PFSK-1 (cell line): ENCODE measurements at regions not wholly inside any gene's neighbourhood (a gene's known extent, or its start where the extent isn't known, plus 50 kb on each side); places are given as distances from the start of the nearest gene placed in this dataset.

Experiments
- FOXP2 ChIP-seq: optimal IDR thresholded peaks from 2 replicates; pipeline ENCODE3; 2011; ENCODE audit warnings: borderline replicate concordance, control low read depth, inconsistent platforms; ENCODE audit not compliant: insufficient read depth; ENCODE audit errors: extremely low read length, extremely low read depth
- POLR2AphosphoS5 ChIP-seq: IDR thresholded peaks from 2 replicates; pipeline ENCODE4 v1.6.1; 2012; ENCODE audit warnings: low read depth, mild to moderate bottlenecking, control low read depth, low read length, moderate library complexity
- REST ChIP-seq, 2 experiments: IDR thresholded peaks; 2 replicates each; pipeline versions ENCODE4 v1.6.1 to v1.8.0; 2011 to 2012; ENCODE audit warnings: low read depth in 2 of 2, low read length in 2 of 2, control low read depth in 1 of 2, inconsistent platforms in 1 of 2, mild to moderate bottlenecking in 1 of 2, moderate library complexity in 1 of 2; ENCODE audit not compliant: insufficient read depth in 1 of 2
- SIN3A ChIP-seq: IDR thresholded peaks from 2 replicates; pipeline ENCODE4 v1.6.1; 2012; ENCODE audit warnings: mild to moderate bottlenecking, low read length, moderate library complexity, borderline replicate concordance; ENCODE audit not compliant: insufficient read depth
- TAF1 ChIP-seq: IDR thresholded peaks from 2 replicates; pipeline ENCODE4 v1.6.1; 2012; ENCODE audit warnings: low read length, control low read depth, borderline replicate concordance; ENCODE audit not compliant: insufficient read depth

DNA sequence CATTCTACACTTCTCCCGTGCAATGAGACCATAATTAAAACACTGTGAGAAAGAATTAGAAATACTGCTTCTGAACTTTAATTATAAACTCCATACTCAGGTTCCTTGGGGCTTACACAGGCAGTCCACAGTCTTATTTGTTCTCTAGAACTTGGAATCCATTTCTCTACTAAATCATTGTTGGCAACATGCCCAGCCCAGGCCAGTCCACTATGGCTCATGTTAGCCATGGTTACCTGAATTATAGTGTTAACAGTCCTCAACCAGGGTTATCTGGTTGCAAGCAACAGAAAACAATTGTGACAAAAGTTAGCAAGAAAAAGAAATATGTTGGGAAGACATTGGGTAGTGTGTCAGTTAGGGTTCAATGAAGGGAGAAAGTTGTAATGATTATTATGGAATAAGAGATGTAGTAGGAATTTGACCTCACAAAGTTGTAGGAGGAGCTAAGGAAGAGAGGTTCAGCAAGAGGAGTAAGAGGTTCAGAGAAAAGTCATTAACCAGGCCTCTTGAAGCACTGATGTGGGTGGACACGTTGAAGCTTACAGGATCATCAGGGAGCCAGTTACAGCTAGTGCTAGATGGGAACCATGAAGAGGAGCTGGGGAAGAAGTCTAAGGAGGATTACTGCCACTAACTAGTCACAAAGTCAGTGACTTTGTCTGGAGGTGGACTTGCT, 120.2 kb upstream of the ADRA1D start:
- TF ChIP-seq SIN3A: no peak
- no peak for TF ChIP-seq REST (IDR thresholded peaks at IDR 0.05; ENCODE audit: insufficient read depth in 1 of 2, low read depth in 2 of 2, low read length in 2 of 2)
- no peak for TF ChIP-seq TAF1
- no peak for TF ChIP-seq POLR2AphosphoS5
- no peak for TF ChIP-seq FOXP2

DNA sequence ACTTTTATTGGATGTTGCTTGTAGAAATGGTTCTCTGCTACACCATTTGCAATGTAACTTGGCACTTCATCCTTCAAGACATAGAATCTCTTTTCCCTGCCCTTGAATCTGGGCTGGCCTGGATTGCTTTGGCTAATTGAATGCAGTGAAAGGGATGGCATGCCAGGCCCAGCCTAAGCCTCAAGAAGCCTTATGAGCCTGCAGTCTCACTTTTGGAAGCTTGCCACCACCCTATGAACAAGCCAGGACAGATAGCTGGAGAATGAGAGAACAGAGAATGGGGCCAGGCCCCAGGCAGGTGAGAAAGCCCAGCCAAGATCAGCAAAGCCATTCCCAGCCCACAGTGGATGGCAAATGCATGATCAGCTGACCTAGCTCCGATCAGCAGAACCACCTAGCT, 117.0 kb upstream of the ADRA1D start:
- no peak for TF ChIP-seq REST (IDR thresholded peaks at IDR 0.05; ENCODE audit: insufficient read depth in 1 of 2, low read depth in 2 of 2, low read length in 2 of 2)
- TF ChIP-seq SIN3A: no peak
- TF ChIP-seq TAF1: no peak
- no peak for TF ChIP-seq FOXP2
- TF ChIP-seq POLR2AphosphoS5: no peak

- TF ChIP-seq POLR2AphosphoS5: no peak
- TF ChIP-seq SIN3A: no peak
- TF ChIP-seq REST (IDR thresholded peaks at IDR 0.05; ENCODE audit: insufficient read depth in 1 of 2, low read depth in 2 of 2, low read length in 2 of 2): no peak
- no peak for TF ChIP-seq TAF1
- TF ChIP-seq FOXP2: no peak
Measured at GRCh38 chr20:4358552-4358951, 109.5 kb upstream of the ADRA1D start.

DNA sequence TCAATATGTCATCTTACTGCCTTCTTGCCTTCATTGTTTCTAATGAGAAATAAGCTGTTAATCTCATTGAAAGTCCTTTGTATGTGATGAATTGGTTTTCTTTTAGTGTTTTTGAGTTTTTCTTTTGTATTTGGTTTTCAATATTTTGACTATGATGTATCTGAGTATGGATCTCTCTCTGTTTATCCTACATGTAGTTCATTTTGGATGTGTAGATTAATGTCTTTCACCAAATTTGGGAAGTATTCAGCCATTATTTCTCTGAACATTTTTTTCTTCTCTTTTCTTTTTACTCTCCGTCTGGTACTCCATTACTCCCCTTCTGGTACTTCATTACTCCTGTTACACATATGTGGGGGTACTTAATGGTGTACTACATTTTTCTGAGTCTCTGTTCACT, 103.3 kb upstream of the ADRA1D start:
- TF ChIP-seq REST (IDR thresholded peaks at IDR 0.05; ENCODE audit: insufficient read depth in 1 of 2, low read depth in 2 of 2, low read length in 2 of 2) (no peak), TAF1 (no peak), SIN3A (no peak), FOXP2 (no peak), POLR2AphosphoS5 (no peak)

GRCh38 chr20:4350096-4350495, 101.0 kb upstream of the ADRA1D start:
- no peak for TF ChIP-seq FOXP2
- TF ChIP-seq POLR2AphosphoS5: no peak
- no peak for TF ChIP-seq TAF1
- TF ChIP-seq REST (IDR thresholded peaks at IDR 0.05; ENCODE audit: insufficient read depth in 1 of 2, low read depth in 2 of 2, low read length in 2 of 2): no peak
- no peak for TF ChIP-seq SIN3A
